GM12874 (cell line): ENCODE measurements at regions not wholly inside any gene's neighbourhood (a gene's known extent, or its start where the extent isn't known, plus 50 kb on each side); places are given as distances from the start of the nearest gene placed in this dataset.

Source experiments
- TF ChIP-seq, protein P1 (sequence below): IDR thresholded peaks from 2 replicates; pipeline ENCODE4 v1.5.1; 2011; ENCODE audit warnings: low read depth, mild to moderate bottlenecking, control low read depth, low read length, moderate library complexity; ENCODE audit not compliant: insufficient read depth

DNA sequence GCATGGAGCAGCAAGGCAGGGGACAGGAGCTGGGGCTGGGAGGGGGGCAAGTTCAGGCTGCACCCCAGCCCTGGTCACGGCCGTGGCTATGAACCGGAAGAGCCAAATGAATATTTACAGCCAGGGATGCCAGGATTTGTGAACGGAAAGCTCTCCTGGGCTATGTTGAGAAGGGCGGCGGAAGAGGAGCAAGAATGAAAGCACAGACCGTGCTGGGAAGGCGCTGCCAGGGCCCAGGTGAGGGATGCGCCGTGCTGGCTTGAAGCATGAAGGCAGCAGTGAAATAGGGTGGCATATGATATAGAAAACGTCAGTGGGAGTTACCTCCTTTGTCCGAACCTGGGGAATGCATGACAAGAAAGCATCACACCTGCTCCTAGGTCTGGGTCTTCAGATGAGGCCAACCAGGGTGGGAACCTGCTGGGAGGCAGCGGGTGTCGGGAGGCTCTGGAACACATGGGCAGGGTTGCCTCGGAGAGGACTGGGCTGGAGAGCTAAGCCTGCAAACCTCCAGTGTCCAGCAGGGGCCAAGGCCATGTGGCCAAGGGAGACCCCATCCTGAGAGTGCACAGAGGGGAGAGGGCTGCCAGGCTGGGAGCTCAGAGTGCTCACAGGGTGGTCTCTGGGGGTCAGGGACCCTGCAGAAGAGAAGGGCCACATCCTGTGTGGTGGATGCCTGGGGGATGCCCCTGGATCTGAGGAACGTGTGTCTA, 120.6 kb upstream of the TCERG1L start:
- TF ChIP-seq, protein P1, sequence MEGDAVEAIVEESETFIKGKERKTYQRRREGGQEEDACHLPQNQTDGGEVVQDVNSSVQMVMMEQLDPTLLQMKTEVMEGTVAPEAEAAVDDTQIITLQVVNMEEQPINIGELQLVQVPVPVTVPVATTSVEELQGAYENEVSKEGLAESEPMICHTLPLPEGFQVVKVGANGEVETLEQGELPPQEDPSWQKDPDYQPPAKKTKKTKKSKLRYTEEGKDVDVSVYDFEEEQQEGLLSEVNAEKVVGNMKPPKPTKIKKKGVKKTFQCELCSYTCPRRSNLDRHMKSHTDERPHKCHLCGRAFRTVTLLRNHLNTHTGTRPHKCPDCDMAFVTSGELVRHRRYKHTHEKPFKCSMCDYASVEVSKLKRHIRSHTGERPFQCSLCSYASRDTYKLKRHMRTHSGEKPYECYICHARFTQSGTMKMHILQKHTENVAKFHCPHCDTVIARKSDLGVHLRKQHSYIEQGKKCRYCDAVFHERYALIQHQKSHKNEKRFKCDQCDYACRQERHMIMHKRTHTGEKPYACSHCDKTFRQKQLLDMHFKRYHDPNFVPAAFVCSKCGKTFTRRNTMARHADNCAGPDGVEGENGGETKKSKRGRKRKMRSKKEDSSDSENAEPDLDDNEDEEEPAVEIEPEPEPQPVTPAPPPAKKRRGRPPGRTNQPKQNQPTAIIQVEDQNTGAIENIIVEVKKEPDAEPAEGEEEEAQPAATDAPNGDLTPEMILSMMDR = no peak

DNA sequence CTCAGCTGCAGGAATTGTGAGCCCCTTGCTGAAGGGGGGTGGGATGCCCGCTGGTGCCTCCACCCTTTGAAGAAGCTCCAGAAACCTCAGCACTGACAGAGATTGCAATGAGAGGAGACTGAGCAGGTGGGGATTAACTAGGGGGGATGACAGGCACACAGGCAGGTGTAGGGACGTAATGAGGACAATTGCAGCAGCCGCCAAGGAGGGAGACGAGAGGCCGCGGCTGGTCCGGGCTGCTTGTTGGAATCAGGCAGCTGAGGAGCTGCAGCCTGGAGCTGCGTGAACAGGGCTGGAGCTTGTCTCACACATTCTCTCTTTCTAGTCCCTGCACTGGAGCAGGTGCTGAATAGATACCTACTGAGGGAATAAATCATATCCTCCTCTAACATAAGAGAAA, 122.0 kb upstream of the TCERG1L start:
- TF ChIP-seq, protein P1 = no peak

DNA sequence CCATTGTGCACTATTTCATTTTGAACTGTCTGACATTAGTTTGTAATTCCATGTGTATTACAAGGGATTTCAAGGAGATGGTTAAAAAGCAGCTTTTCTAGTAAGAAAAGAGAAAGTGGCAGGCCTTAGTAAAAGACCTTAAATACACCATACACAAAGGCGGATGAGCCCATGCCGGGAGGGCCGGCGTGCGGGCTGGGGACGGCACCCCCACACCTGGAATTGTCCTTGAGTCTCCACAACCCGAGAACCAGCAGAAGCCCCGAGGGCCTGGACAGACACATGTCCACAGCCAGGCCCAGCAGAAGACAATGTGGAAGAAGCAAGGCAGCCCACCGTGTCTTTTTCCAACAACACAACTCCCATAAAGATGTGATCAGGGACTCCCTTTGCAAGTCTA, 123.7 kb upstream of the TCERG1L start:
- TF ChIP-seq, protein P1 = no peak

DNA sequence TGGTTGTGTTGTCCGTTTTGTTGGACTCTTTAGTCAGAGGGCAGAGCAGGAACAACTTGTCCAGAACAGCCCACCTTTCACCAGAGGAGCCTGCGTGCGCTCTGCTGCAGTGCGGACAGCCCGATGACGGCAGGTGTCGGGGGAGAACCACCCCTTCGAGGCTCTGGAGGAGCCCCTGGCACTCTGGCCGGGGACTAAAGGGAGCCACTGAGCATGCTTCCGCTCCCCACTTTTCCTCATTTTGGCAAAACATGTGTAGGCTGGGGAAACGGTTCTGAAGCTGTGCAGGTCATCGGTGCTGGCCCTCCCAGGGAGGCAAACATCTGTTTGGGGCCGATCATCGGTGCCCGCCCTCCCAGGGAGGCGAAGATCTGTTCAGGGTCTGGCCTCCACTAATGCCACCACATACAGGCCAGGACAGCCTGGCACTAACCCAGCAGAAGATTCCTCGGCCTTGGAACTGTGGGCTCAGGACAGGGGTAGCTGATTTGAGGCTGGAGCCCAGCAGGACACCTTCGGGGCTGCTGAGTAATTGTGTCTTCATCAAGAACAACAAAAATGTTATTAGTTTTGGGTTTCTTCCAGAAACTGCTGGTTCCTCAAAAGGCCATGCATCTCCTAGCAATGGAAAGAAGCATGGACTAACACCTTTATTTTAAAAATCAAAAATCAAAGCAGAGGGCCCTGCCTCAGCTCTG, 124.4 kb upstream of the TCERG1L start:
- TF ChIP-seq, protein P1 = no peak

DNA sequence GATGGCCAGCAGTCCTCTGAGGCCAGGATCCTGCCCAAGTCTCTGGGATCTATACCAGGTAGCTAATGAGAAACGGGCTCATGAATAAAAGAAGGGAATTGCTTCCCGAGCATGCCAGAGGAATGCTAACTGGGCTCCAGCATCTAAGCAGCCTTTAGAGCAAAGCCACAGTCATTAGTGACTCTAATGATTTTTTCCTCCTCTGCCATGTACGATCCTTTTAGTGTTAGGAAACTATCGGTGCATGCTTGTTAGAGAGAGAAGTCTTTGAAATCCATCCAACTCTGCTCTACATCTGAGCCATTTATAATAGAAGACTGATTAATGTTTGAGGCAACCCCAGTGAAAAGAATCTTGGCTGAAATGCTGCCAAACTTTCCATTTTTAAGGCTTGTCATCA, 124.9 kb upstream of the TCERG1L start:
- TF ChIP-seq, protein P1 = no peak

DNA sequence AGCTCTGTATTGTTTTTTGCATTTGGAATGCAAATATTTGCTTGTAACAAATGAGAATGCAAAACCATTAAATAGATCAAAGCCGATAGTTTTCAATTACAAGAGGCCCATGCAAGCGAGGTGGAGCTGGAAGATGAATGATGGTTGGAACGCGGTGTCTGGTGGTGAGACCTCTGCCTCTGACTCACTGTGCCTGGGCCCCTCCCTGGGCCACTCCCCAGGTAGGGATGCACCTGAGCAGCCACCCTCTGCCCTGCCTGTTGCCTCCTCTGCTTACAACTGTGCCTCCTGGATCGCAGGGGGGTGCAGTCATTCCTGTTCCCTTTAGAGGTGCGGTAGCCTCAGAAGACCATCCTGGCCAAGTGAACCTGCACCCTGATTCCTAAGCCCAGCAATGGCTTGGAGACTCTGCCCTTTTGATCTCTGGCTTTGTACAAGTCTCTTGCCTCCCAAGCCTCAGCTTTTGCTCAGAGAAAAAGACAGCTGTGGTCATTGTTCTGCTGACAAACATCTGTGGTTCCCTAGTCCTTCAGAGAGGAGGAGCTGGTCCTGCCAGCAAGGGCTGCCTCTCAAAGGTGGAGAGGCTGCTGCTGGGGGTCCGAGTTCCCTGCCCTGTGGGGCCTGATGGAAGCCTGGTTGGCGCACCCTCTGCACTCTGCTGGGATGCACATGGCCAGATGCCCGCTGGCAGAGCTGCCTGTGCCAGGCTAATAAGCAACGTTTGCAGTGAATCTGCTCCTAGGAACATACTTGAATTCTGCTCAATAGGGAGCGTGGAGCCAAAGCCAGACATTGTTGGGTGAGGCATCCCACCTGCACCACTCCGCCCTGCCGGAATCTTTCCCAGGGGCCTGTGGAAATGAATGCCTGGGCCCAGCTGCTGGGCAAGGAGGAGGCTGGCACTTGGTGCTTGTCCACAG, 126.3 kb upstream of the TCERG1L start:
- TF ChIP-seq, protein P1 = no peak

DNA sequence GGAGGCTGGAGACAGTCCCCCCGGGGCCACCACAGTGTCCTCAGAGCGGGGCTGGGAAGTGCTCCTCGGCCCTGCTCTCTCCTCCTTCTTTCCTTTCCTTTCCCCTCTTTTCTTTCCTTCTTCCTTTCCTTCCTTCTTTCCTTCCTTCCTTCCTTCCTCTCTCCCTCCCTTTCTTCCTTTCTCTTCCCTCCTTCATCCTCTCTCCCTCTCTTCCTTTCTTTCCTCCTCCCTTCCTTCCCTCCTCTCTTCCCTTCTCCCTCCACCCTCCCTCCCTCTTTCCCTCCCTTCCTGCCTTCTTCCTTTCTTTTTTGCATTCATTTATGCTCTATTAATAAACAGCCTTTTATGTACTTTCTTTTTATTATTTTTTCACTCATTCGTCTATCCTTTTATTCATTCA, 127.1 kb upstream of the TCERG1L start:
- TF ChIP-seq, protein P1 = no peak
